ENCODE measurements at regions not wholly inside any gene's neighbourhood (a gene's known extent, or its start where the extent isn't known, plus 50 kb on each side); places are given as distances from the start of the nearest gene placed in this dataset.

DNA sequence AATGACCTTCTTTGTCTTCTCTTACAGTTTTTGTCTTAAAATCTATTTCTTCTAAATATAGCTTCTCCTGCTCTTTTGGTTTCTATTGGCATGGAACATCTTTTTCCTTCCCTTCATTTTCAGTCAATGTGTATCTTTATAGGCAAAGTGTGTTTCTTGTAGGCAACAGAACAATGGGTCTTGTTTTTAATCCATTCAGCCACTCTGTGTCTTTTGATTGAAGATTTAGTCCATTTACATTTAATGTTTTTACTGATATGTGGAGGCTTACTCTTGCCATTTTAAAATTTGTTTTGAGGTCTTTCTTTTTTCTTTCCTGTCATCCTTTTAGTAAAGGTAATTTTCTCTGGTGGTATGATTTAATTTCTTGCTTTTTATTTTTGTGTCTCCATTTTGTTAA lies 271.2 kb upstream of the ZP4 start:
- TF ChIP-seq POLR2A (IDR thresholded peaks at IDR 0.05; ENCODE audit: low read length) (no peak), RAD21 (conservative IDR thresholded peaks at IDR 0.05 in 1 of 2, IDR thresholded peaks at IDR 0.05 in 1 of 2) (no peak), ESRRA (IDR thresholded peaks at IDR 0.05; ENCODE audit: borderline replicate concordance, low read length) (no peak), TP53 (CRISPR knock-in tag; IDR thresholded peaks at IDR 0.05) (no peak), MYC (IDR thresholded peaks at IDR 0.05; ENCODE audit: borderline replicate concordance, low read length) (no peak), CHD2 (IDR thresholded peaks at IDR 0.05; ENCODE audit: low read length, partially characterized antibody) (no peak), POLR2AphosphoS2 (conservative IDR thresholded peaks at IDR 0.05; ENCODE audit: low read length) (no peak), SREBF2 (IDR thresholded peaks at IDR 0.05) (no peak), KDM1A (IDR thresholded peaks at IDR 0.05; ENCODE audit: low read depth) (no peak), NPAS2 (CRISPR knock-in tag; IDR thresholded peaks at IDR 0.05; ENCODE audit: borderline replicate concordance) (no peak), SMC3 (IDR thresholded peaks at IDR 0.05) (no peak)
- TF ChIP-seq, protein P1, sequence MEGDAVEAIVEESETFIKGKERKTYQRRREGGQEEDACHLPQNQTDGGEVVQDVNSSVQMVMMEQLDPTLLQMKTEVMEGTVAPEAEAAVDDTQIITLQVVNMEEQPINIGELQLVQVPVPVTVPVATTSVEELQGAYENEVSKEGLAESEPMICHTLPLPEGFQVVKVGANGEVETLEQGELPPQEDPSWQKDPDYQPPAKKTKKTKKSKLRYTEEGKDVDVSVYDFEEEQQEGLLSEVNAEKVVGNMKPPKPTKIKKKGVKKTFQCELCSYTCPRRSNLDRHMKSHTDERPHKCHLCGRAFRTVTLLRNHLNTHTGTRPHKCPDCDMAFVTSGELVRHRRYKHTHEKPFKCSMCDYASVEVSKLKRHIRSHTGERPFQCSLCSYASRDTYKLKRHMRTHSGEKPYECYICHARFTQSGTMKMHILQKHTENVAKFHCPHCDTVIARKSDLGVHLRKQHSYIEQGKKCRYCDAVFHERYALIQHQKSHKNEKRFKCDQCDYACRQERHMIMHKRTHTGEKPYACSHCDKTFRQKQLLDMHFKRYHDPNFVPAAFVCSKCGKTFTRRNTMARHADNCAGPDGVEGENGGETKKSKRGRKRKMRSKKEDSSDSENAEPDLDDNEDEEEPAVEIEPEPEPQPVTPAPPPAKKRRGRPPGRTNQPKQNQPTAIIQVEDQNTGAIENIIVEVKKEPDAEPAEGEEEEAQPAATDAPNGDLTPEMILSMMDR (IDR thresholded peaks at IDR 0.05): no peak
- TF ChIP-seq, protein P2, sequence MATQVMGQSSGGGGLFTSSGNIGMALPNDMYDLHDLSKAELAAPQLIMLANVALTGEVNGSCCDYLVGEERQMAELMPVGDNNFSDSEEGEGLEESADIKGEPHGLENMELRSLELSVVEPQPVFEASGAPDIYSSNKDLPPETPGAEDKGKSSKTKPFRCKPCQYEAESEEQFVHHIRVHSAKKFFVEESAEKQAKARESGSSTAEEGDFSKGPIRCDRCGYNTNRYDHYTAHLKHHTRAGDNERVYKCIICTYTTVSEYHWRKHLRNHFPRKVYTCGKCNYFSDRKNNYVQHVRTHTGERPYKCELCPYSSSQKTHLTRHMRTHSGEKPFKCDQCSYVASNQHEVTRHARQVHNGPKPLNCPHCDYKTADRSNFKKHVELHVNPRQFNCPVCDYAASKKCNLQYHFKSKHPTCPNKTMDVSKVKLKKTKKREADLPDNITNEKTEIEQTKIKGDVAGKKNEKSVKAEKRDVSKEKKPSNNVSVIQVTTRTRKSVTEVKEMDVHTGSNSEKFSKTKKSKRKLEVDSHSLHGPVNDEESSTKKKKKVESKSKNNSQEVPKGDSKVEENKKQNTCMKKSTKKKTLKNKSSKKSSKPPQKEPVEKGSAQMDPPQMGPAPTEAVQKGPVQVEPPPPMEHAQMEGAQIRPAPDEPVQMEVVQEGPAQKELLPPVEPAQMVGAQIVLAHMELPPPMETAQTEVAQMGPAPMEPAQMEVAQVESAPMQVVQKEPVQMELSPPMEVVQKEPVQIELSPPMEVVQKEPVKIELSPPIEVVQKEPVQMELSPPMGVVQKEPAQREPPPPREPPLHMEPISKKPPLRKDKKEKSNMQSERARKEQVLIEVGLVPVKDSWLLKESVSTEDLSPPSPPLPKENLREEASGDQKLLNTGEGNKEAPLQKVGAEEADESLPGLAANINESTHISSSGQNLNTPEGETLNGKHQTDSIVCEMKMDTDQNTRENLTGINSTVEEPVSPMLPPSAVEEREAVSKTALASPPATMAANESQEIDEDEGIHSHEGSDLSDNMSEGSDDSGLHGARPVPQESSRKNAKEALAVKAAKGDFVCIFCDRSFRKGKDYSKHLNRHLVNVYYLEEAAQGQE (IDR thresholded peaks at IDR 0.05): no peak
